SK-N-SH treated with all-trans-retinoic acid at 6 μM for 48 hours (cell line): ENCODE measurements at regions not wholly inside any gene's neighbourhood (a gene's known extent, or its start where the extent isn't known, plus 50 kb on each side); places are given as distances from the start of the nearest gene placed in this dataset.

Experiments used
- ATAC-seq: fragments of 200-7000 bp; cut with Tn5 transposase; 3 replicates; pipeline ENCODE4 v1.9.1; 2020; ENCODE audit warnings: mild to moderate bottlenecking, moderate library complexity
- ARNTL ChIP-seq: fragments of 450-650 bp; formaldehyde crosslinking; IDR thresholded peaks from 2 replicates; pipeline ENCODE4 v1.5.0; 2020; ENCODE audit warnings: low read depth, mild to moderate bottlenecking, moderate library complexity, borderline replicate concordance
- BACH2 ChIP-seq: fragments of 250-450 bp; sonication (Bioruptor Pico); IDR thresholded peaks from 2 replicates; pipeline ENCODE4 v1.9.0; 2021; ENCODE audit warnings: mild to moderate bottlenecking, borderline replicate concordance
- CSDC2 ChIP-seq: fragments of 250-450 bp; sonication (Bioruptor Pico); IDR thresholded peaks from 2 replicates; pipeline ENCODE4 v1.5.0; 2020; ENCODE audit warnings: mild to moderate bottlenecking, moderate library complexity
- ESRRG ChIP-seq: fragments of 250-450 bp; sonication (Bioruptor Pico); IDR thresholded peaks from 2 replicates; pipeline ENCODE4 v1.6.1; 2021; ENCODE audit warnings: mild to moderate bottlenecking
- GLIS3 ChIP-seq: fragments of 250-450 bp; sonication (Bioruptor Pico); IDR thresholded peaks from 2 replicates; pipeline ENCODE4 v1.5.0; 2020; ENCODE audit warnings: mild to moderate bottlenecking, moderate library complexity
- ISL1 ChIP-seq: fragments of 250-450 bp; sonication (Bioruptor Pico); IDR thresholded peaks from 2 replicates; pipeline ENCODE4 v2.1.2; 2022; ENCODE audit warnings: mild to moderate bottlenecking, moderate library complexity
- OSR1 ChIP-seq: fragments of 250-450 bp; sonication (Bioruptor Pico); IDR thresholded peaks from 2 replicates; pipeline ENCODE4 v1.8.0; 2022; ENCODE audit warnings: moderate library complexity, mild to moderate bottlenecking, inconsistent platforms
- PPARA ChIP-seq: fragments of 250-450 bp; sonication (Bioruptor Pico); IDR thresholded peaks from 2 replicates; pipeline ENCODE4 v1.5.0; 2020; ENCODE audit warnings: mild to moderate bottlenecking, borderline replicate concordance
- RARB ChIP-seq: fragments of 250-450 bp; sonication (Bioruptor Pico); IDR thresholded peaks from 2 replicates; pipeline ENCODE4 v1.8.0; 2021; ENCODE audit warnings: mild to moderate bottlenecking, moderate library complexity
- TCF4 ChIP-seq: fragments of 250-450 bp; sonication (Bioruptor Pico); IDR thresholded peaks from 2 replicates; pipeline ENCODE4 v1.8.0; 2021; ENCODE audit warnings: mild to moderate bottlenecking, moderate library complexity, borderline replicate concordance
- TOX ChIP-seq: fragments of 250-450 bp; sonication (Bioruptor Pico); IDR thresholded peaks from 2 replicates; pipeline ENCODE4 v1.8.0; 2021; ENCODE audit warnings: mild to moderate bottlenecking, moderate library complexity, borderline replicate concordance
- ZFP3 ChIP-seq: fragments of 250-450 bp; sonication (Bioruptor Pico); IDR thresholded peaks from 2 replicates; pipeline ENCODE4 v1.5.0; 2020; ENCODE audit warnings: mild to moderate bottlenecking, moderate library complexity
- ZFP30 ChIP-seq: fragments of 450-650 bp; formaldehyde crosslinking; IDR thresholded peaks from 2 replicates; pipeline ENCODE4 v1.5.0; 2022; ENCODE audit warnings: mild to moderate bottlenecking, moderate library complexity
- ZNF70 ChIP-seq: fragments of 450-650 bp; formaldehyde crosslinking; IDR thresholded peaks from 2 replicates; pipeline ENCODE4 v1.5.0; 2020; ENCODE audit warnings: mild to moderate bottlenecking, moderate library complexity
- TF ChIP-seq, protein P1 (sequence below): fragments of 250-450 bp; sonication (Bioruptor Pico); IDR thresholded peaks from 2 replicates; pipeline ENCODE4 v1.8.0; 2020; ENCODE audit warnings: mild to moderate bottlenecking, moderate library complexity, borderline replicate concordance
- TF ChIP-seq, protein P2 (sequence below): fragments of 250-450 bp; sonication (Bioruptor Pico); IDR thresholded peaks from 2 replicates; pipeline ENCODE4 v1.5.0; 2020; ENCODE audit warnings: mild to moderate bottlenecking, moderate library complexity
- TF ChIP-seq, protein P3 (sequence below): fragments of 250-450 bp; sonication (Bioruptor Pico); IDR thresholded peaks from 2 replicates; pipeline ENCODE4 v1.5.1; 2020; ENCODE audit warnings: low read depth, mild to moderate bottlenecking, moderate library complexity
- TF ChIP-seq, protein P4 (sequence below): fragments of 250-450 bp; sonication (Bioruptor Pico); IDR thresholded peaks from 2 replicates; pipeline ENCODE4 v1.8.0; 2021; ENCODE audit warnings: low read depth, mild to moderate bottlenecking, moderate library complexity, borderline replicate concordance

DNA sequence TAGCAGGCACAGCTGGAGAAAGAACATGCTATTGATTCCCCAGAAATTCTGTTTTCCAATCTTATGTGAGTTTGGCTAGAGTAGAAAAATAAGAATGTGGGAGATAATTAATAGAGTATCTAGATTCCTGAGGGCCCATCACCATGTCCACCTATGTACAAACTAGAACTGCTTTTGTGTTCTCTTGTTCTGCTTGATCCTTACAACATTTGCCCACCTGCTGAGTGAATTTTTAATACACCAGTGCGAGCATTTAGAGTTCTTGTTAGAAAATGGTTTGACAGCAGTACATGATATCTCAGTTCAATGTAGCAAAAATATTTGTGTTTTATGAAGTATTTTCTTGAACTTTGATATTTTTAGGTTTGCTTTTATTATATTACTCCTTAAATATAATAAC, 52.3 kb upstream of the SPAG16 start:
- TF ChIP-seq ISL1, result no peak
- TF ChIP-seq, protein P1, sequence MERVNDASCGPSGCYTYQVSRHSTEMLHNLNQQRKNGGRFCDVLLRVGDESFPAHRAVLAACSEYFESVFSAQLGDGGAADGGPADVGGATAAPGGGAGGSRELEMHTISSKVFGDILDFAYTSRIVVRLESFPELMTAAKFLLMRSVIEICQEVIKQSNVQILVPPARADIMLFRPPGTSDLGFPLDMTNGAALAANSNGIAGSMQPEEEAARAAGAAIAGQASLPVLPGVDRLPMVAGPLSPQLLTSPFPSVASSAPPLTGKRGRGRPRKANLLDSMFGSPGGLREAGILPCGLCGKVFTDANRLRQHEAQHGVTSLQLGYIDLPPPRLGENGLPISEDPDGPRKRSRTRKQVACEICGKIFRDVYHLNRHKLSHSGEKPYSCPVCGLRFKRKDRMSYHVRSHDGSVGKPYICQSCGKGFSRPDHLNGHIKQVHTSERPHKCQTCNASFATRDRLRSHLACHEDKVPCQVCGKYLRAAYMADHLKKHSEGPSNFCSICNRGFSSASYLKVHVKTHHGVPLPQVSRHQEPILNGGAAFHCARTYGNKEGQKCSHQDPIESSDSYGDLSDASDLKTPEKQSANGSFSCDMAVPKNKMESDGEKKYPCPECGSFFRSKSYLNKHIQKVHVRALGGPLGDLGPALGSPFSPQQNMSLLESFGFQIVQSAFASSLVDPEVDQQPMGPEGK (CRISPR knock-in tag), result no peak
- no peak for TF ChIP-seq ARNTL (CRISPR knock-in tag)
- TF ChIP-seq, protein P2, sequence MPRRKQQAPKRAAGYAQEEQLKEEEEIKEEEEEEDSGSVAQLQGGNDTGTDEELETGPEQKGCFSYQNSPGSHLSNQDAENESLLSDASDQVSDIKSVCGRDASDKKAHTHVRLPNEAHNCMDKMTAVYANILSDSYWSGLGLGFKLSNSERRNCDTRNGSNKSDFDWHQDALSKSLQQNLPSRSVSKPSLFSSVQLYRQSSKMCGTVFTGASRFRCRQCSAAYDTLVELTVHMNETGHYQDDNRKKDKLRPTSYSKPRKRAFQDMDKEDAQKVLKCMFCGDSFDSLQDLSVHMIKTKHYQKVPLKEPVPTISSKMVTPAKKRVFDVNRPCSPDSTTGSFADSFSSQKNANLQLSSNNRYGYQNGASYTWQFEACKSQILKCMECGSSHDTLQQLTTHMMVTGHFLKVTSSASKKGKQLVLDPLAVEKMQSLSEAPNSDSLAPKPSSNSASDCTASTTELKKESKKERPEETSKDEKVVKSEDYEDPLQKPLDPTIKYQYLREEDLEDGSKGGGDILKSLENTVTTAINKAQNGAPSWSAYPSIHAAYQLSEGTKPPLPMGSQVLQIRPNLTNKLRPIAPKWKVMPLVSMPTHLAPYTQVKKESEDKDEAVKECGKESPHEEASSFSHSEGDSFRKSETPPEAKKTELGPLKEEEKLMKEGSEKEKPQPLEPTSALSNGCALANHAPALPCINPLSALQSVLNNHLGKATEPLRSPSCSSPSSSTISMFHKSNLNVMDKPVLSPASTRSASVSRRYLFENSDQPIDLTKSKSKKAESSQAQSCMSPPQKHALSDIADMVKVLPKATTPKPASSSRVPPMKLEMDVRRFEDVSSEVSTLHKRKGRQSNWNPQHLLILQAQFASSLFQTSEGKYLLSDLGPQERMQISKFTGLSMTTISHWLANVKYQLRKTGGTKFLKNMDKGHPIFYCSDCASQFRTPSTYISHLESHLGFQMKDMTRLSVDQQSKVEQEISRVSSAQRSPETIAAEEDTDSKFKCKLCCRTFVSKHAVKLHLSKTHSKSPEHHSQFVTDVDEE (CRISPR knock-in tag), result no peak
- no peak for TF ChIP-seq GLIS3 (CRISPR knock-in tag)
- no peak for TF ChIP-seq TCF4
- no peak for TF ChIP-seq TOX (CRISPR knock-in tag)
- TF ChIP-seq, protein P3, sequence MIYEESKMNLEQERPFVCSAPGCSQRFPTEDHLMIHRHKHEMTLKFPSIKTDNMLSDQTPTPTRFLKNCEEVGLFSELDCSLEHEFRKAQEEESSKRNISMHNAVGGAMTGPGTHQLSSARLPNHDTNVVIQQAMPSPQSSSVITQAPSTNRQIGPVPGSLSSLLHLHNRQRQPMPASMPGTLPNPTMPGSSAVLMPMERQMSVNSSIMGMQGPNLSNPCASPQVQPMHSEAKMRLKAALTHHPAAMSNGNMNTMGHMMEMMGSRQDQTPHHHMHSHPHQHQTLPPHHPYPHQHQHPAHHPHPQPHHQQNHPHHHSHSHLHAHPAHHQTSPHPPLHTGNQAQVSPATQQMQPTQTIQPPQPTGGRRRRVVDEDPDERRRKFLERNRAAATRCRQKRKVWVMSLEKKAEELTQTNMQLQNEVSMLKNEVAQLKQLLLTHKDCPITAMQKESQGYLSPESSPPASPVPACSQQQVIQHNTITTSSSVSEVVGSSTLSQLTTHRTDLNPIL (CRISPR knock-in tag), result no peak
- ATAC-seq, result no peak

DNA sequence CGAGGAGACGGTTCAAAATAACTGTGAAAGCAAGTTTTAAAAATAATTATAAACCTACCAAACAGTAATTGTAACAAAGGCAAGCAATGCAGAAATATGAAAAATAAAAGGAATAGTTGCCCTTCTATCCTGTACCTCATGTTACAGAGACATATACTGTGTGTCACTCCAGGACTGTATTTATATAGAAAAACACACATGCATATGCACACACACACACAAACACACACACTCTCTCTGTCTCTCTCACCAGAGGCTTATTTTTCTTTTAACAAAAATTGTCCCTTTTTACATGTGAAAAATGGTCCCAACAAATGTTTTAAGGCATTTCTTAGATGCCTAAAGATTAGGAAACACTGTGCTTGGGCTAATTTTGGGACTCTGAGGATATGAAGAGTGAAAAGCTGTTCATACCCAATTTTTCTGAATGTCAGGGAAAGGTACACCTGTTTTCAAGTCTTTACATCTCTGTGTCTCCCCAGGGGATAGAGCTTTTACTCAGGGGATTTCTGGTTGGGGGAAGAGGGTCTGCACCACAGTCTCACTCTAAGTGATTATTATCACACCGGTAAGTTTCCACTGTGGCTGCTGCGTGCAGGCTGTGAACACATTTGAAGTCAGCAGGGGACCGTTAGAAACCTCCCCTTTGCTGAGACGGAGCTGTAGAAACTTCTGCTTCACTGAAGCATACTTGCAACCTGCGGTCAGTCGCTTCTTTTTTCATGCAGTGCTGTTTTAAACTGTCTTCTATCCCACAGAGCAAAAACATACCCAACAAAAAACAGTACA, 51.4 kb upstream of the SPAG16 start:
- ATAC-seq, result peak; percentile 69
- no peak for TF ChIP-seq PPARA (CRISPR knock-in tag)
- TF ChIP-seq RARB (CRISPR knock-in tag), result no peak
- no peak for TF ChIP-seq CSDC2 (CRISPR knock-in tag)
- TF ChIP-seq, protein P4, sequence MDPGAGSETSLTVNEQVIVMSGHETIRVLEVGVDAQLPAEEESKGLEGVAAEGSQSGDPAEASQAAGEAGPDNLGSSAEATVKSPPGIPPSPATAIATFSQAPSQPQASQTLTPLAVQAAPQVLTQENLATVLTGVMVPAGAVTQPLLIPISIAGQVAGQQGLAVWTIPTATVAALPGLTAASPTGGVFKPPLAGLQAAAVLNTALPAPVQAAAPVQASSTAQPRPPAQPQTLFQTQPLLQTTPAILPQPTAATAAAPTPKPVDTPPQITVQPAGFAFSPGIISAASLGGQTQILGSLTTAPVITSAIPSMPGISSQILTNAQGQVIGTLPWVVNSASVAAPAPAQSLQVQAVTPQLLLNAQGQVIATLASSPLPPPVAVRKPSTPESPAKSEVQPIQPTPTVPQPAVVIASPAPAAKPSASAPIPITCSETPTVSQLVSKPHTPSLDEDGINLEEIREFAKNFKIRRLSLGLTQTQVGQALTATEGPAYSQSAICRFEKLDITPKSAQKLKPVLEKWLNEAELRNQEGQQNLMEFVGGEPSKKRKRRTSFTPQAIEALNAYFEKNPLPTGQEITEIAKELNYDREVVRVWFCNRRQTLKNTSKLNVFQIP (CRISPR knock-in tag), result no peak
- no peak for TF ChIP-seq ZNF70 (CRISPR knock-in tag)
- TF ChIP-seq, protein P1 (CRISPR knock-in tag), result no peak
- no peak for TF ChIP-seq OSR1
- TF ChIP-seq ZFP3 (CRISPR knock-in tag), result no peak

DNA sequence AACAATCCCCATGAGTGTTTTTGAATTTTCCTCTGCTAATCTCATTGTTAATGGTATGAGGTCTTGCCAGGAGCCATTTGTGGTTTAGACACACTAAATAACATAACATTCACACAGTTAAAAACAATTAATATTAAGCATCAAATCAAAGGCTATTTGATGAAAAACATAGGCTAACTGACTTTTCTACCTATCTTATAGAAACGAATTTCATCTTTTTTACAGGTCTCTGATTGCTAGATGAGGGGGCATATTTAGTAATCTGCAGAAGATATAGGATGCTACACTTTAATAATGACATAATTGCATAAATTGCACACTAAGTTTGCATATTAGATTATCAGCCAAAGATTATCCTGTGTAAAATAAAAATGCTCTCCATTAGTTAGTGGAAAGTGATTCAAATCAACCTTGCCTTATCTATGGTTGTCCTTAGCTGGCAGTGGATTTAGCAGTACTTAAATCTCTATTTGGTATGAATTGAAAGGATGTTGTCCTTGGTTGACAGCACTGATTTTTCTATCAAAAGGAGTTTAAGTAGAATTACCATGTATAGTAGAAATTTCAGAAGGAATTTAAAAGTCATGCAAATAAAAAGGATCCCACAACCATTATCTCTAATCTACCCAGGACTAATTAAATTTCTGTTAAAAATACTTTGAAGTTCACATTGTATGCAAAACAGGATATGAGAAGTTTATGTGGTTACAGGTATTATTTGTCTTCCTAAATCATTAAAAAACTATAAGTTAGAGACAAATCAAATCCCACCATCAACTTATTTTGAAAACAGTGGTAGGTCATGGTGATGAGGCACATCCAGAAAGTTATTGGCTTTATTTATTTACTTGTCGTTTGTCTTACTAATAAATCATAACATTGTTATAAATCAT, 50.6 kb upstream of the SPAG16 start:
- ATAC-seq, result no peak
- TF ChIP-seq ZFP30 (CRISPR knock-in tag) (no peak), ZNF70 (CRISPR knock-in tag) (no peak), ESRRG (CRISPR knock-in tag) (no peak), TCF4 (no peak), CSDC2 (CRISPR knock-in tag) (no peak), ISL1 (no peak), OSR1 (no peak), BACH2 (CRISPR knock-in tag) (no peak), GLIS3 (CRISPR knock-in tag) (no peak), ARNTL (CRISPR knock-in tag) (no peak), TOX (CRISPR knock-in tag) (no peak), ZFP3 (CRISPR knock-in tag) (no peak)
- TF ChIP-seq, protein P1 (CRISPR knock-in tag), result no peak
- TF ChIP-seq, protein P4 (CRISPR knock-in tag), result no peak
